KBM-7 (cell line): ENCODE measurements at regions not wholly inside any gene's neighbourhood (a gene's known extent, or its start where the extent isn't known, plus 50 kb on each side); places are given as distances from the start of the nearest gene placed in this dataset.

Source experiments
- DNase-seq: peaks from one replicate; pipeline ENCODE4 v3.0.0-alpha.2; 2015
- in situ Hi-C: fragments of 300-500 bp; cut with MboI; formaldehyde crosslinking; loops from 2 replicates; pipeline ENCODE4 v1.14.3; 2020; ENCODE audit warnings: low sequenced_read_pairs, low pct_unique_long_range_greater_than_20kb, mixed read lengths

GRCh38 chr9:13992138-13993088, 321.5 kb downstream of the NFIB start:
- peak; percentile 48 for DNase-seq
- in situ Hi-C loops, result no loop called here

GRCh38 chr9:13991395-13991794, 322.5 kb downstream of the NFIB start:
- in situ Hi-C loops, result no loop called here
- no peak for DNase-seq

- DNase-seq, result no peak
- in situ Hi-C loops, result no loop called here
Observed at GRCh38 chr9:13990994-13991393, 322.9 kb downstream of the NFIB start.

GRCh38 chr9:13990331-13990730, 323.6 kb downstream of the NFIB start:
- no peak for DNase-seq
- in situ Hi-C loops, result no loop called here

- no peak for DNase-seq
- in situ Hi-C loops, result no loop called here
Observed at GRCh38 chr9:13988944-13989343, 325.0 kb downstream of the NFIB start.

- in situ Hi-C loops, result no loop called here
- DNase-seq, result no peak
Observed at GRCh38 chr9:13983607-13984006, 330.3 kb downstream of the NFIB start.

GRCh38 chr9:13979941-13980318, 334.0 kb downstream of the NFIB start:
- in situ Hi-C loops, result no loop called here
- DNase-seq, result no peak

GRCh38 chr9:13975611-13976290, 338.2 kb downstream of the NFIB start:
- in situ Hi-C loops, result no loop called here

GRCh38 chr9:13974891-13975290, 339.1 kb downstream of the NFIB start:
- in situ Hi-C loops, result no loop called here
- peak; percentile 76 for DNase-seq

More at GRCh38 chr9:13975611-13976290, 338.2 kb downstream of the NFIB start:
- no peak for DNase-seq

GRCh38 chr9:13971966-13972655, 341.8 kb downstream of the NFIB start:
- in situ Hi-C loops, result no loop called here
- DNase-seq, result peak; percentile 19

GRCh38 chr9:13971415-13971814, 342.5 kb downstream of the NFIB start:
- in situ Hi-C loops, result no loop called here
- no peak for DNase-seq

- DNase-seq, result no peak
- in situ Hi-C loops, result no loop called here
Observed at GRCh38 chr9:13970426-13970825, 343.5 kb downstream of the NFIB start.

GRCh38 chr9:13970018-13970417, 343.9 kb downstream of the NFIB start:
- in situ Hi-C loops, result no loop called here
- DNase-seq, result no peak

GRCh38 chr9:13967438-13967837, 346.5 kb downstream of the NFIB start:
- in situ Hi-C loops, result no loop called here
- peak; percentile 11 for DNase-seq

GRCh38 chr9:13967011-13967410, 346.9 kb downstream of the NFIB start:
- in situ Hi-C loops, result no loop called here
- DNase-seq, result no peak

GRCh38 chr9:13963005-13963653, 350.8 kb downstream of the NFIB start:
- in situ Hi-C loops, result no loop called here
- DNase-seq, result no peak

GRCh38 chr9:13962006-13962405, 351.9 kb downstream of the NFIB start:
- in situ Hi-C loops, result no loop called here
- no peak for DNase-seq

GRCh38 chr9:13960011-13960765, 353.8 kb downstream of the NFIB start:
- DNase-seq, result no peak
- in situ Hi-C loops, result no loop called here

- no peak for DNase-seq
- in situ Hi-C loops, result no loop called here
Observed at GRCh38 chr9:13958672-13959071, 355.3 kb downstream of the NFIB start.
